ENCODE measurements at regions not wholly inside any gene's neighbourhood (a gene's known extent, or its start where the extent isn't known, plus 50 kb on each side); places are given as distances from the start of the nearest gene placed in this dataset.
A peak's percentile ranks its signal among the peaks of the same experiment; 100 is the strongest.

DNA sequence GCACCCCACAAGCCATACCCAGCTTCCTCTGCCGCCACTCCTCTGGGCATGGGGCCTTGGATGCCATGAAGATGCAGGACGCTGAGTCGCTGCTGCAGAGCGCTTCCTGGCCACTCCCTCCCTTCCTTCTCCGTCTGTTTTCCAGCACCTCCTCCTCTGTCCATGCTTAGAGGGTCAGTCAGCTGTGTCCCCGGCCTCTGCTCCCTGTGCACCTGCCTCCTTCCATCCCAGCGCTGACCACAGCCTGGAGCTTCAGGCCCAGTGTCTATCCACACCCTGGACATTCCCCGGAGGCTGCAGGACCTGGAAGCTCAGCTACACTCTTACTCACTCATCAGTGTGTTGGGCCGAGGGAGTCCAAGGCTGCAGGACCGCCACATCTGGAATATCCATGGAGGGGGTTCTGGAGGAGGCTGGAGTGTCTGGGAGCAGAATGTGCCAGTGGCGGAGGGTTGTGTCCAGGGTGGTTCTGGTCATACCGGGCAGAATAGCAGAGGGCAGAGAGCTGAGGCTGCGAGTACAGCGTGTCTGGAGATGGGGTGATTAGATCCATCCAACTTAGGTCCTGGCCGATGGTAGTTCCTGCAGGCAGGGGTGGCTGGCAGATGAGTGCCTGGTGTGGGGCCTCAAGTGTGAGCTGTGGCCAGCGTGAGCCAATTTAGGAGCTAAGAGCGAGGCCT, 58.6 kb upstream of the ADRA2C start:
- TF ChIP-seq, protein P1, sequence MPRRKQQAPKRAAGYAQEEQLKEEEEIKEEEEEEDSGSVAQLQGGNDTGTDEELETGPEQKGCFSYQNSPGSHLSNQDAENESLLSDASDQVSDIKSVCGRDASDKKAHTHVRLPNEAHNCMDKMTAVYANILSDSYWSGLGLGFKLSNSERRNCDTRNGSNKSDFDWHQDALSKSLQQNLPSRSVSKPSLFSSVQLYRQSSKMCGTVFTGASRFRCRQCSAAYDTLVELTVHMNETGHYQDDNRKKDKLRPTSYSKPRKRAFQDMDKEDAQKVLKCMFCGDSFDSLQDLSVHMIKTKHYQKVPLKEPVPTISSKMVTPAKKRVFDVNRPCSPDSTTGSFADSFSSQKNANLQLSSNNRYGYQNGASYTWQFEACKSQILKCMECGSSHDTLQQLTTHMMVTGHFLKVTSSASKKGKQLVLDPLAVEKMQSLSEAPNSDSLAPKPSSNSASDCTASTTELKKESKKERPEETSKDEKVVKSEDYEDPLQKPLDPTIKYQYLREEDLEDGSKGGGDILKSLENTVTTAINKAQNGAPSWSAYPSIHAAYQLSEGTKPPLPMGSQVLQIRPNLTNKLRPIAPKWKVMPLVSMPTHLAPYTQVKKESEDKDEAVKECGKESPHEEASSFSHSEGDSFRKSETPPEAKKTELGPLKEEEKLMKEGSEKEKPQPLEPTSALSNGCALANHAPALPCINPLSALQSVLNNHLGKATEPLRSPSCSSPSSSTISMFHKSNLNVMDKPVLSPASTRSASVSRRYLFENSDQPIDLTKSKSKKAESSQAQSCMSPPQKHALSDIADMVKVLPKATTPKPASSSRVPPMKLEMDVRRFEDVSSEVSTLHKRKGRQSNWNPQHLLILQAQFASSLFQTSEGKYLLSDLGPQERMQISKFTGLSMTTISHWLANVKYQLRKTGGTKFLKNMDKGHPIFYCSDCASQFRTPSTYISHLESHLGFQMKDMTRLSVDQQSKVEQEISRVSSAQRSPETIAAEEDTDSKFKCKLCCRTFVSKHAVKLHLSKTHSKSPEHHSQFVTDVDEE (CRISPR knock-in tag; IDR thresholded peaks at IDR 0.05): peak; percentile 60; the same call in 1 of the 2 replicates
- peak; percentile 73; the same call in 1 of the 2 replicates for TF ChIP-seq TCF4 (CRISPR knock-in tag; IDR thresholded peaks at IDR 0.05; ENCODE audit: borderline replicate concordance)
- no peak for TF ChIP-seq SNAI2 (CRISPR knock-in tag; IDR thresholded peaks at IDR 0.05)
- no peak for TF ChIP-seq ZNF8 (CRISPR knock-in tag; IDR thresholded peaks at IDR 0.05)
- no peak for TF ChIP-seq ESRRG (CRISPR knock-in tag; IDR thresholded peaks at IDR 0.05)
- ATAC-seq: peak; percentile 70; the same call in 2 of the 3 replicates

DNA sequence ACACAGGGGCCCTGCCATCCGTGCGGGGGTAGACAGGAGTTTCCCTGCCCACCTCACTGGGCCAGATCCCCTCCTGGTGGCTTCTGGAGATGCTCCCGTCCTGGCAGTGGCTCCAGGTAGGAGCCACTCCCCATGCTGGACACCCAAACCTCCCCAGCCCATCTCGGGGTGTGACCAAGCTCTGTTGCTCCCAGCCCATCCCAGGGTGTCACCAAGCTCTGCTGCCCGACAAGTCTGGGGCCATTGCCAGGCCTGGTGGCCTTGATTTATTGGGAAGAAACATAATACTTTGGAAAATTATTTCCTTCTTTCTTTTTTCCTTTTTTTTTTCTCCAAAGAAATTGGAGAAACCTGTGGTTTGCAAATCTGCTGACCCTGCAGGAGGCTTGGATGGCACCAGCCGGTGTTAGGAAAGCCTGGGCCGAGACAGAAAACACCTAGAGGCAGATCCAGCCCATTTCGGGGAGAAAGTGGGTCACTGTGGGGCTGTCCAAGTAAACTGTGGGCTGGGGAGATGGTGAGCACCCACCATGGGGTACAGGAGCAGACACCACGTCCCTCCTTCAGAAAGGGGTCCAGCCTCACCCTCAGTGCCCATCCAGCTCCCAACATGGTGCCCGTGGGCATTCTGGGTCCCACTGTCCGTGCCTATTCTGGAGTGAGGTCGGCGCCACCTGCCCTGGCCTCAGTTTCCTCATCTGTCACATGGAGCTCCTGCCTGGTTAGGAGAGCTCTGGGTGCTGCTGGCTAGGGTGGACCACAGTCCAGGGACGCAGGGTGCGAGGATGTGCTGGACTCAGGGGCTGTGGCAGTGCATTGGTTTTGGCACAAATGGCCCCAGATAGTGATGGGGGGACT, 59.4 kb upstream of the ADRA2C start:
- ATAC-seq: no peak
- TF ChIP-seq ZNF8 (CRISPR knock-in tag; IDR thresholded peaks at IDR 0.05): no peak
- TF ChIP-seq, protein P2, sequence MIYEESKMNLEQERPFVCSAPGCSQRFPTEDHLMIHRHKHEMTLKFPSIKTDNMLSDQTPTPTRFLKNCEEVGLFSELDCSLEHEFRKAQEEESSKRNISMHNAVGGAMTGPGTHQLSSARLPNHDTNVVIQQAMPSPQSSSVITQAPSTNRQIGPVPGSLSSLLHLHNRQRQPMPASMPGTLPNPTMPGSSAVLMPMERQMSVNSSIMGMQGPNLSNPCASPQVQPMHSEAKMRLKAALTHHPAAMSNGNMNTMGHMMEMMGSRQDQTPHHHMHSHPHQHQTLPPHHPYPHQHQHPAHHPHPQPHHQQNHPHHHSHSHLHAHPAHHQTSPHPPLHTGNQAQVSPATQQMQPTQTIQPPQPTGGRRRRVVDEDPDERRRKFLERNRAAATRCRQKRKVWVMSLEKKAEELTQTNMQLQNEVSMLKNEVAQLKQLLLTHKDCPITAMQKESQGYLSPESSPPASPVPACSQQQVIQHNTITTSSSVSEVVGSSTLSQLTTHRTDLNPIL (CRISPR knock-in tag; IDR thresholded peaks at IDR 0.05; ENCODE audit: low read depth): no peak
- no peak for TF ChIP-seq ZNF70 (CRISPR knock-in tag; IDR thresholded peaks at IDR 0.05)
- TF ChIP-seq, protein P3, sequence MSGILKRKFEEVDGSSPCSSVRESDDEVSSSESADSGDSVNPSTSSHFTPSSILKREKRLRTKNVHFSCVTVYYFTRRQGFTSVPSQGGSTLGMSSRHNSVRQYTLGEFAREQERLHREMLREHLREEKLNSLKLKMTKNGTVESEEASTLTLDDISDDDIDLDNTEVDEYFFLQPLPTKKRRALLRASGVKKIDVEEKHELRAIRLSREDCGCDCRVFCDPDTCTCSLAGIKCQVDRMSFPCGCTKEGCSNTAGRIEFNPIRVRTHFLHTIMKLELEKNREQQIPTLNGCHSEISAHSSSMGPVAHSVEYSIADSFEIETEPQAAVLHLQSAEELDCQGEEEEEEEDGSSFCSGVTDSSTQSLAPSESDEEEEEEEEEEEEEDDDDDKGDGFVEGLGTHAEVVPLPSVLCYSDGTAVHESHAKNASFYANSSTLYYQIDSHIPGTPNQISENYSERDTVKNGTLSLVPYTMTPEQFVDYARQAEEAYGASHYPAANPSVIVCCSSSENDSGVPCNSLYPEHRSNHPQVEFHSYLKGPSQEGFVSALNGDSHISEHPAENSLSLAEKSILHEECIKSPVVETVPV (CRISPR knock-in tag; IDR thresholded peaks at IDR 0.05): no peak
- TF ChIP-seq, protein P4, sequence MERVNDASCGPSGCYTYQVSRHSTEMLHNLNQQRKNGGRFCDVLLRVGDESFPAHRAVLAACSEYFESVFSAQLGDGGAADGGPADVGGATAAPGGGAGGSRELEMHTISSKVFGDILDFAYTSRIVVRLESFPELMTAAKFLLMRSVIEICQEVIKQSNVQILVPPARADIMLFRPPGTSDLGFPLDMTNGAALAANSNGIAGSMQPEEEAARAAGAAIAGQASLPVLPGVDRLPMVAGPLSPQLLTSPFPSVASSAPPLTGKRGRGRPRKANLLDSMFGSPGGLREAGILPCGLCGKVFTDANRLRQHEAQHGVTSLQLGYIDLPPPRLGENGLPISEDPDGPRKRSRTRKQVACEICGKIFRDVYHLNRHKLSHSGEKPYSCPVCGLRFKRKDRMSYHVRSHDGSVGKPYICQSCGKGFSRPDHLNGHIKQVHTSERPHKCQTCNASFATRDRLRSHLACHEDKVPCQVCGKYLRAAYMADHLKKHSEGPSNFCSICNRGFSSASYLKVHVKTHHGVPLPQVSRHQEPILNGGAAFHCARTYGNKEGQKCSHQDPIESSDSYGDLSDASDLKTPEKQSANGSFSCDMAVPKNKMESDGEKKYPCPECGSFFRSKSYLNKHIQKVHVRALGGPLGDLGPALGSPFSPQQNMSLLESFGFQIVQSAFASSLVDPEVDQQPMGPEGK (CRISPR knock-in tag; IDR thresholded peaks at IDR 0.05; ENCODE audit: borderline replicate concordance): no peak
- TF ChIP-seq RARB (CRISPR knock-in tag; IDR thresholded peaks at IDR 0.05): no peak
- TF ChIP-seq CSDC2 (CRISPR knock-in tag; IDR thresholded peaks at IDR 0.05): no peak
- TF ChIP-seq, protein P5, sequence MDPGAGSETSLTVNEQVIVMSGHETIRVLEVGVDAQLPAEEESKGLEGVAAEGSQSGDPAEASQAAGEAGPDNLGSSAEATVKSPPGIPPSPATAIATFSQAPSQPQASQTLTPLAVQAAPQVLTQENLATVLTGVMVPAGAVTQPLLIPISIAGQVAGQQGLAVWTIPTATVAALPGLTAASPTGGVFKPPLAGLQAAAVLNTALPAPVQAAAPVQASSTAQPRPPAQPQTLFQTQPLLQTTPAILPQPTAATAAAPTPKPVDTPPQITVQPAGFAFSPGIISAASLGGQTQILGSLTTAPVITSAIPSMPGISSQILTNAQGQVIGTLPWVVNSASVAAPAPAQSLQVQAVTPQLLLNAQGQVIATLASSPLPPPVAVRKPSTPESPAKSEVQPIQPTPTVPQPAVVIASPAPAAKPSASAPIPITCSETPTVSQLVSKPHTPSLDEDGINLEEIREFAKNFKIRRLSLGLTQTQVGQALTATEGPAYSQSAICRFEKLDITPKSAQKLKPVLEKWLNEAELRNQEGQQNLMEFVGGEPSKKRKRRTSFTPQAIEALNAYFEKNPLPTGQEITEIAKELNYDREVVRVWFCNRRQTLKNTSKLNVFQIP (CRISPR knock-in tag; IDR thresholded peaks at IDR 0.05; ENCODE audit: borderline replicate concordance, low read depth): no peak
- TF ChIP-seq, protein P1 (CRISPR knock-in tag; IDR thresholded peaks at IDR 0.05): no peak
- TF ChIP-seq GLIS3 (CRISPR knock-in tag; IDR thresholded peaks at IDR 0.05): no peak
- no peak for TF ChIP-seq TCF4 (CRISPR knock-in tag; IDR thresholded peaks at IDR 0.05; ENCODE audit: borderline replicate concordance)
- no peak for TF ChIP-seq PPARA (CRISPR knock-in tag; IDR thresholded peaks at IDR 0.05; ENCODE audit: borderline replicate concordance)
- TF ChIP-seq ARNTL (CRISPR knock-in tag; IDR thresholded peaks at IDR 0.05; ENCODE audit: borderline replicate concordance, low read depth): no peak
- no peak for TF ChIP-seq ZNF565 (CRISPR knock-in tag; conservative IDR thresholded peaks at IDR 0.05; ENCODE audit: low read depth)
- no peak for TF ChIP-seq TOX (CRISPR knock-in tag; IDR thresholded peaks at IDR 0.05; ENCODE audit: borderline replicate concordance)
- no peak for TF ChIP-seq ESRRG (CRISPR knock-in tag; IDR thresholded peaks at IDR 0.05)
- TF ChIP-seq ISL1 (CRISPR knock-in tag; IDR thresholded peaks at IDR 0.05): no peak
- no peak for TF ChIP-seq ZC3H10 (CRISPR knock-in tag; IDR thresholded peaks at IDR 0.05)
- TF ChIP-seq ZFP30 (CRISPR knock-in tag; IDR thresholded peaks at IDR 0.05): no peak
